Sciatic nerve (tissue), 2 donors: ENCODE measurements at regions not wholly inside any gene's neighbourhood (a gene's known extent, or its start where the extent isn't known, plus 50 kb on each side); places are given as distances from the start of the nearest gene placed in this dataset.

Source experiments
- ATAC-seq: fragments of 200-7000 bp; cut with Tn5 transposase; one replicate; pipeline ENCODE4 v1.9.1; 2020; ENCODE audit warnings: mild to moderate bottlenecking, moderate library complexity
- DNase-seq: peaks from one replicate; pipeline ENCODE4 v3.0.0-alpha.2; 2020; ENCODE audit warnings: low spot score
- intact Hi-C: fragments of 100-400 bp; cut with DNase I; formaldehyde crosslinking; loops from one replicate; pipeline ENCODE4 v1.14.2; 2022
- donor health status: DM: no; HTN: no; CAD: no.
- donor health status: DM: no; HTN: no; CAD: no.

GRCh38 chr7:41769162-41769561, 66.3 kb upstream of the INHBA start:
- intact Hi-C loops, result no loop called here
- ATAC-seq, result no peak
- DNase-seq, result no peak

DNA sequence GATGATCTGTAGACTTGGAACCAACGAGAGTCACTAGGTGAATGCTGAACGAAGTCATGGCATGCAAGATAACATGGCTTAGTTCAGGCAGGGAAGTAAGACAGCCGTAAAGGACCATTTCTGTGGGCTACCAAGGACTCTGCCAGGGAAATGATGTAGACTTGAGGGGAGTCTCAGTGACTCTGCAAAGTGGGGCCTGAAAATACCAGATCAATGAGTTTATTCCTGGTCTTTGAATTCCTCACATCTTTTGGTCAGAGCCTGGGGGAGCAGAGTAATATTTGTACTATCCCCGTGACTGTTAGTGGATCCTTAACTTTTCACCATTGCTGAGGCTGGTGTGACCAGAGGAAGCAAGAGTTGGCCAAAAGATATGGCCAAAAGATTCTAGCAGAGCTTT, 60.7 kb upstream of the INHBA start:
- DNase-seq (no peak), ATAC-seq (no peak)
- intact Hi-C loops, result no loop called here

- intact Hi-C loops, result no loop called here
- ATAC-seq, result no peak
- DNase-seq, result no peak
Observed at GRCh38 chr7:41762641-41763040, 59.8 kb upstream of the INHBA start.

DNA sequence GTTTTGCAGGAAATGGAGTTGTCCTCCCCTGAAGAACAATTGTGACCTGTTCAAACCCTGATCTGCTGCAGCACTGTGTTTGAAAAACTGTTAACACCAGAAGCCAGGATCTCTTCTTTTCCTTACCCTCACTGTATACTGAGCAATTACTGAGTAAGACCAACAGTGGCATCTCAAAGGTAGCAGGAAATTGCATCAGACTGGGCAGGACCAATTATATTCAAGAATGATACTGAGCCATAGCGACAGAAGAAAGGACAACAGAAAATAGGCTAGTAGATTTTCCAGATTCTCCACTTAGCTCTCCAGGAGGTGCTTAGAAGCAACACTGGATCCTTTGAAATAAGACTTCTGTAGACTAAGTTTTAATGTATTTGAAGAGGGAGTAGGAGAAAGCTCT, 57.4 kb upstream of the INHBA start:
- no peak for DNase-seq
- no peak for ATAC-seq
- intact Hi-C loops, result no loop called here

GRCh38 chr7:41758321-41758720, 55.4 kb upstream of the INHBA start:
- ATAC-seq (no peak), DNase-seq (no peak)
- intact Hi-C loops, result no loop called here

- intact Hi-C loops, result no loop called here
- DNase-seq (no peak), ATAC-seq (no peak)
Observed at GRCh38 chr7:41756650-41757182, 53.8 kb upstream of the INHBA start.

DNA sequence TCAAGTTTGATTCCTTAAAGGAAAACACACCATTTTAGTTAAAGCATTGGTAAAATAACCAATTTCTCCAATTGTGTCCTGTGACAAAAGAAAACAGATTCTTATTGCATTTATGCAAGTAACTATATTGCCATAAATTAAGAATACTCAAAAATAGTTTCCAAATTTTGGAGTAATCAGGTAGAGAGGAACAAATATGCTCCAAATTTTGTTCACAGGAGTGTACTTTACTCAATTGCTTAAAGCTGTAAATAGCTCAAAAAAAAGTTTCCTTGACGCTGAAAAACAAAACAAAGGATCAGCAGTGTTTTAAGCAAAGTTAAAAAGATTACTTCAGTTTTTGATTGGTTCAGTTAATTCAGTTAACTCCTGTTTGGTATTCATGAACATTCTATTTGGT, 52.2 kb upstream of the INHBA start:
- DNase-seq, result no peak
- intact Hi-C loops, result no loop called here
- no peak for ATAC-seq

GRCh38 chr7:41754046-41754445, 51.2 kb upstream of the INHBA start:
- ATAC-seq, result no peak
- DNase-seq, result no peak
- intact Hi-C loops, result no loop called here
